OCI-LY7 (cell line): ENCODE measurements at regions not wholly inside any gene's neighbourhood (a gene's known extent, or its start where the extent isn't known, plus 50 kb on each side); places are given as distances from the start of the nearest gene placed in this dataset.

Source experiments
- BruUV-seq: library from RNA; stranded (reverse); fragments of 400-500 nt; replicated peaks from 2 replicates; lab custom pipeline; 2021; lab: Mats Ljungman, UMichigan
- CTCF ChIA-PET: fragments of 300-600 bp; sonication (Branson Sonifier 250); formaldehyde crosslinking; loops from one replicate; lab custom pipeline; 2022; ENCODE audit warnings: antibody characterized with exemption; ENCODE audit not compliant: unreplicated experiment; lab: Charles Lee
- POLR2A ChIA-PET: fragments of 300-600 bp; sonication (Branson Sonifier 250); formaldehyde crosslinking; loops from one replicate; lab custom pipeline; 2022; ENCODE audit warnings: antibody characterized with exemption; lab: Charles Lee
- DNase-seq: peaks from one replicate; pipeline ENCODE4 v3.0.0-alpha.2; 2015; ENCODE audit warnings: low spot score
- H2AFZ ChIP-seq: fragments of 200-600 bp; sonication (generic), shearing (Covaris generic); 2 replicates; pipeline ENCODE4 v1.6.1; 2014; ENCODE audit warnings: mild to moderate bottlenecking, antibody characterized with exemption, low read length, moderate library complexity
- H3K27ac ChIP-seq: fragments of 200-600 bp; sonication (generic); 2 replicates; pipeline ENCODE4 v1.5.1; 2014; ENCODE audit warnings: mixed run types, low read depth, mild to moderate bottlenecking, moderate library complexity, low read length, inconsistent platforms; ENCODE audit not compliant: poor library complexity, severe bottlenecking
- H3K36me3 ChIP-seq: fragments of 200-600 bp; sonication (generic); 2 replicates; pipeline ENCODE4 v1.6.1; 2014; ENCODE audit warnings: mild to moderate bottlenecking, antibody characterized with exemption, low read length, moderate library complexity, mixed read lengths; ENCODE audit not compliant: insufficient read depth
- H3K4me1 ChIP-seq: fragments of 200-600 bp; sonication (generic); 2 replicates; pipeline ENCODE4 v1.5.1; 2014; ENCODE audit warnings: mild to moderate bottlenecking, low read length; ENCODE audit not compliant: insufficient read depth, poor library complexity, severe bottlenecking
- H3K4me2 ChIP-seq: fragments of 200-600 bp; sonication (generic); 2 replicates; pipeline ENCODE4 v1.6.1; 2014; ENCODE audit warnings: mild to moderate bottlenecking, low read length
- H3K4me3 ChIP-seq: fragments of 200-600 bp; sonication (generic); 2 replicates; pipeline ENCODE4 v1.5.1; 2014; ENCODE audit warnings: mild to moderate bottlenecking, low read depth, low read length; ENCODE audit not compliant: poor library complexity, severe bottlenecking
- H3K79me2 ChIP-seq: fragments of 200-600 bp; sonication (generic); 2 replicates; pipeline ENCODE4 v1.6.1; 2016; ENCODE audit warnings: low read depth, mild to moderate bottlenecking, low read length, moderate library complexity, mixed read lengths; ENCODE audit not compliant: insufficient read depth
- H3K9me2 ChIP-seq: fragments of 200-600 bp; sonication (generic); 2 replicates; pipeline ENCODE4 v1.6.1; 2016; ENCODE audit warnings: mild to moderate bottlenecking, low read length, mixed read lengths; ENCODE audit not compliant: insufficient read depth
- H3K9me3 ChIP-seq: fragments of 200-600 bp; sonication (generic); 2 replicates; pipeline ENCODE4 v1.6.1; 2014; ENCODE audit warnings: mild to moderate bottlenecking, mixed run types, low read length, mixed read lengths
- H4K20me1 ChIP-seq: fragments of 200-600 bp; sonication (generic); 2 replicates; pipeline ENCODE4 v1.6.1; 2014; ENCODE audit warnings: mild to moderate bottlenecking, antibody characterized with exemption, low read length, moderate library complexity, mixed read lengths; ENCODE audit not compliant: insufficient read depth
- EZH2phosphoT487 ChIP-seq: fragments of 200-600 bp; sonication (generic); IDR thresholded peaks from 2 replicates; pipeline ENCODE4 v1.6.1; 2018; ENCODE audit warnings: low read depth, borderline replicate concordance, mild to moderate bottlenecking, mixed run types, antibody characterized with exemption, low read length, moderate library complexity, mixed read lengths
- intact Hi-C: fragments of 100-400 bp; cut with micrococcal nuclease; formaldehyde crosslinking; loops from one replicate; pipeline ENCODE4 v1.10.0; 2022; ENCODE audit not compliant: unreplicated experiment
- TF ChIP-seq, protein P1 (sequence below): fragments of 200-600 bp; sonication (generic); conservative IDR thresholded peaks from 2 replicates; pipeline ENCODE4 v1.5.1; 2014; ENCODE audit warnings: mild to moderate bottlenecking, antibody characterized with exemption, low read length, moderate library complexity, mixed read lengths

DNA sequence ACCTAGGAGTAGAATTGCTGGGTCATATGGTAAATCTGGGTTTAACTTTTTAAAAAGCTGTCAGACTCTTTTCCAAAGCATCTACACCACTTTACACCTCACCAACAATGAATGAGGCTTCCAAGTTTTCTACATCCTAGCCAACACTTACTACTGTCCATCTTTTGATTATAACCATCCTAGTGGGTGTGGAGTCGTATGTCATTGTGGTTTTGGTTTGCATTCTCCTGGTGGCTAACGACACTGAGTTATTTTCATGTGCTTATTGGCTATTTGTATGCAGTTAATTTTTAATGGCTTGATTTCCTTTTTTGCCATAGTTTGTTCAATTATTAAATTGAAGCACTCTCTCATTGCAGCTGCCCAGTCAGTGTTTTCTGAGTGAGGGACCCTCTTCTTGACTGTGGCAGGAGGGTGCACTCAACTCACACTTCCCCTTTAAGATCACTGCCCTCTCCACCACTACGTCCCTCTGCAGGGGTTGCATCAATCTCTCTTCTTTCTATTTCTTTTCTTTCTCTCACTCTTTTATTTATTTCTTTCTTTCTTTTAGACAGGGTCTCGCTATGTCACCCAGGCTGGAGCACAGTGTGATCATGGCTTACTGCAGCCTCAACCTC lies 182.3 kb downstream of the C9orf152 start:
- H3K4me1 ChIP-seq, result peaks cover 23% of the 10 kb centered on the region
- no peak overlapping the region for H3K4me3 ChIP-seq
- H3K79me2 ChIP-seq, result no peaks in the 10 kb centered on the region
- no peaks in the 10 kb centered on the region for H3K9me2 ChIP-seq
- no peak overlapping the region for H2AFZ ChIP-seq
- ChIA-PET CTCF (no interaction called here), POLR2A (interaction anchor here (0.6 kb wide), 1 partner anchor 8 kb away, joined by 3 read pairs; no protein-coding TSS in a partner anchor)
- no peak for DNase-seq
- no TSS peak for BruUV-seq
- no peak overlapping the region for H3K4me2 ChIP-seq
- intact Hi-C loops, result no loop called here
- H3K9me3 ChIP-seq, result no peaks in the 10 kb centered on the region
- H4K20me1 ChIP-seq, result no peaks in the 10 kb centered on the region
- no peaks in the 10 kb centered on the region for H3K36me3 ChIP-seq
- TF ChIP-seq, protein P1, sequence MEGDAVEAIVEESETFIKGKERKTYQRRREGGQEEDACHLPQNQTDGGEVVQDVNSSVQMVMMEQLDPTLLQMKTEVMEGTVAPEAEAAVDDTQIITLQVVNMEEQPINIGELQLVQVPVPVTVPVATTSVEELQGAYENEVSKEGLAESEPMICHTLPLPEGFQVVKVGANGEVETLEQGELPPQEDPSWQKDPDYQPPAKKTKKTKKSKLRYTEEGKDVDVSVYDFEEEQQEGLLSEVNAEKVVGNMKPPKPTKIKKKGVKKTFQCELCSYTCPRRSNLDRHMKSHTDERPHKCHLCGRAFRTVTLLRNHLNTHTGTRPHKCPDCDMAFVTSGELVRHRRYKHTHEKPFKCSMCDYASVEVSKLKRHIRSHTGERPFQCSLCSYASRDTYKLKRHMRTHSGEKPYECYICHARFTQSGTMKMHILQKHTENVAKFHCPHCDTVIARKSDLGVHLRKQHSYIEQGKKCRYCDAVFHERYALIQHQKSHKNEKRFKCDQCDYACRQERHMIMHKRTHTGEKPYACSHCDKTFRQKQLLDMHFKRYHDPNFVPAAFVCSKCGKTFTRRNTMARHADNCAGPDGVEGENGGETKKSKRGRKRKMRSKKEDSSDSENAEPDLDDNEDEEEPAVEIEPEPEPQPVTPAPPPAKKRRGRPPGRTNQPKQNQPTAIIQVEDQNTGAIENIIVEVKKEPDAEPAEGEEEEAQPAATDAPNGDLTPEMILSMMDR, result no peak
- no peak for TF ChIP-seq EZH2phosphoT487
- no peak overlapping the region for H3K27ac ChIP-seq

DNA sequence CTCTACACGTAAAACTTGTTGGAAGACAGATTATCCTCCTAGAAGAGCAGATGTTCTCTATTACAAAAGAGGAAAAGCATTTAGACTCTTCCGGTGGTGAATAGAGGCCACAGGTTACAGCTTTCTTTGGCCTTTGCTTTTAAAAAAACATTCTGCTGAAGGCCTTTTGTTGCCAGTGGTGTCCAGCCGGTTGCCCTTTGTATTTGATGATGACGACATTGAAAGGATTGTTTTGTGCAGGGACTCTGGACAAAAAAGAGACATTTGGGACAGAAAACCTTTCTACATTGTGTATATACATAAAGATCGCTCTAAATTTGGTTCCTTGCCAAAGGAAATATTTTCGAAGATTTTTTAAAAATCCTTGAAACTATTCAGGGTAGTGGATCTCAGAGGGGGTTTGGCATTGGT lies 180.3 kb downstream of the C9orf152 start:
- CTCF ChIA-PET, result no interaction called here

More for the DNA sequence above, 180.3 kb downstream of the C9orf152 start:
- BruUV-seq, result no TSS peak
- no peak overlapping the region for H3K27ac ChIP-seq
- H2AFZ ChIP-seq, result peak overlapping the region; percentile 24; the same call in 1 of the 2 replicates
- no peak for DNase-seq
- H3K9me3 ChIP-seq, result no peaks in the 10 kb centered on the region
- POLR2A ChIA-PET, result interaction anchor here (0.6 to 1.8 kb wide), 5 partner anchors 14 to 1181 kb away, joined by 3 to 6 read pairs (median 3); no protein-coding TSS in a partner anchor
- no peaks in the 10 kb centered on the region for H4K20me1 ChIP-seq
- no peaks in the 10 kb centered on the region for H3K36me3 ChIP-seq
- H3K4me3 ChIP-seq, result no peak overlapping the region
- intact Hi-C loops, result no loop called here
- no peak overlapping the region for H3K4me2 ChIP-seq
- no peaks in the 10 kb centered on the region for H3K9me2 ChIP-seq
- H3K79me2 ChIP-seq, result no peaks in the 10 kb centered on the region
- H3K4me1 ChIP-seq, result peaks cover 15% of the 10 kb centered on the region
- TF ChIP-seq, protein P1, result no peak
- no peak for TF ChIP-seq EZH2phosphoT487
